Hepatic stellate cell (primary cell): ENCODE measurements at regions not wholly inside any gene's neighbourhood (a gene's known extent, or its start where the extent isn't known, plus 50 kb on each side); places are given as distances from the start of the nearest gene placed in this dataset.
"Not testable (repeated sequence)": the region's sequence is repeated elsewhere in the genome, so short reads cannot be mapped to it uniquely, and the experiment has no call there.

ENCODE experiments used
- DNase-seq: peaks from one replicate; pipeline ENCODE4 v3.0.0; 2011; ENCODE audit warnings: low spot score

- no peak for DNase-seq
These were observed 198.1 kb upstream of the EXOC2 start for GRCh38 chr6:890995-891394.

DNA sequence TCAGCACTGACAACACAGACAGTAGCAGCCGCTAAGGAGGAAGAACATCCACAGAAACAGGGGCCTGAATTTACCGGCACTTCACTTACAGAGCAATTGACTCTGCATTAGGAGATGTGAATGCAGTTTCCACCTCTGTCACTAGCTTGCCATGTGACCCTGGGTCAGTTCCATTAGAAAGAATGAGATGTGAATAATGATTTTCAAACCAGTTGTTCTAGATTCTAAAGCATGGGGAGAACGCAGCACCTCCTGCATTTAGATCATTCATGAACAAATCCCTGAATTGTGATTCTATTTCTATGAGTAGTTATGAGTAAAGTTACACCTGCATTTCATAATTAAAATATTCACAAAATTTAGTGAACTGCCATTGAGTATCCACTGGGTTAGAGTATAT lies 197.3 kb upstream of the EXOC2 start:
- DNase-seq = no peak

- no peak for DNase-seq
These were observed 194.8 kb upstream of the EXOC2 start for GRCh38 chr6:887583-888235.

DNA sequence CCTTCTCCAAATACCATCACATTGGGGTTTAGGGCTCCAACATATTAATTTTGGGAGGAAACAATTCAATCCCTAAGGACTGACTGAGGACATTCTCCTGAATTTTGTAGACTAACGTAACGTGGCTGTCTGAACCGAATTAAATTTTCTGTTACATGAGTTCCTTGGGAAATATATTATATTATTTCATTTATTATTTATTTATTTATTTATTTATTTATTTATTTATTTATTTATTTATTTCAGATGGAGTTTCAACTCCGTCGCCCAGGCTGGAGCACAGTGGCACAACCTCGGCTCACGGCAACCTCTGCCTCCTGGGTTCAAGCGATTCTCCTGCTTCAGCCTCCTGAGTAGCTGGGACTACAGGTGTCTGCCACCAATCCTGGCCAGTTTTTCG lies 193.2 kb upstream of the EXOC2 start:
- DNase-seq = not testable (repeated sequence)

DNA sequence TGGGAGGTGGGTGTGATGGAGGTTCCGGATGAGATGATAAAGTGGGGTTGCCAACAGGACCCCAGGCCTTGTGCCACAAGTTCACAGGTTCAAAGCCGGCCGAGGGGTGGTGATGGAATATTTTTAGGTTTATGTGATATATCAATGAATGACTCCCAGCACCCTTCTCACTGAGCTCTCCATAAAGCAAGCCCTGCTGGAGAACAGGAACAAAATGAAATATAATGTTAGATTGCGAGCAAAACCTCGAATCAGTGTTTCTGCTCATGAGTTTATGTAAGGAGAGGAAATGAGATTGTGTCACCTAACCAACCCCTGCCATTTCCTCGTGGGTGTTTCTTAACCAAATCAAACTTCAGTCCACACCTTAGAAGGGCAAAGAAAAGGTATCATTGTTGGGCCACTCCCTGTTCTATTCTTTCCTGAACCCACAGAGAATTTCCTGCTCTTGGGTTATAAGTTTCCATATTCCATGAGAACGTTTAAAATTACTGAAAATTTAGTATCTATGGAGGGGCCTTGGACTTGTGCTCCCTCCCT lies 192.2 kb upstream of the EXOC2 start:
- no peak for DNase-seq

- no peak for DNase-seq
These were observed 191.6 kb upstream of the EXOC2 start for GRCh38 chr6:884570-884969.

DNA sequence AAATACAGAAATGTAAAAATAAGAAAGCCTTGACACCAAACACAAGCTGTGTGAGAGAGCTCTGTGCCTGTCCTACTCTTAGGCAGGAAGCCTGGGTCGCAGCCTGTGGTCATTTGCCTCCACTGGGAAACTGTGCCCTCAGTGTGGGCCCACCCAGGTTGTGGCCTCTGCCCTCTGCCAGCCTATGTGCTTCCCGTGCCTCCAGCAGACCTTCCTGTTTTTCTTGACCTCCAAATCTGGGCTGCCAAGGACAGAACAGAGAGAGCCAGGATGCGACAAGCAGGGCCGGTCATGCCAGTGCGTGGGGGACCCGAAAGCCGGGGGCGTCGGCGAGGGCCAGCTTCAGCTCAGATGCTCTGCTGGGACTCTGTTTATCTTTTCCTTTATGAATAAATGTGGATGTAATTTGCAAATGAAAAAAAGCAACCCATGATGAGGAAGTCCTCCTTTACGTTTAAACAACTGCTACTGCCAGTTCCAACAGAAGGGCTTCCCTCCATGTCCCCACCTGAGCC lies 189.2 kb upstream of the EXOC2 start:
- DNase-seq = no peak

- DNase-seq = no peak
These were observed 185.2 kb upstream of the EXOC2 start for GRCh38 chr6:878179-878578.

DNA sequence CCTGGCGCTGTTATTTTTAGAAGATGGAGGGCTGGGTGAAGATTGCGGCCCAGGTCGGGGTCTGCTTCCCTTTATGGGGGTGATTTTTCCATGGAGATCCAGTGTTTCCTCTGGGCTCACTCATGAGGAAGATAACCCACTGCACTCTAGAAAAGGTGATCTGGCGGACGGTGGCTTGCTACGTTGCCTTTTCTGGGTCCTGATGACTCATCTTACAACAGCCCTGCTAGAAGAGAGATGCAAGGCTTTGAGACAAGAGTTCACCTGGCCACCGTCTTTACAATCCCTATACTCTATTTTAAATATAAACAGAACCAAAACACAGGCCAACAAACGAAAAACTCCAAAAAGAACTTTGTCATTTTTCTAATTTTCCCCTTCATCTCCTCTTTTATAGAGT lies 182.1 kb upstream of the EXOC2 start:
- no peak for DNase-seq

DNA sequence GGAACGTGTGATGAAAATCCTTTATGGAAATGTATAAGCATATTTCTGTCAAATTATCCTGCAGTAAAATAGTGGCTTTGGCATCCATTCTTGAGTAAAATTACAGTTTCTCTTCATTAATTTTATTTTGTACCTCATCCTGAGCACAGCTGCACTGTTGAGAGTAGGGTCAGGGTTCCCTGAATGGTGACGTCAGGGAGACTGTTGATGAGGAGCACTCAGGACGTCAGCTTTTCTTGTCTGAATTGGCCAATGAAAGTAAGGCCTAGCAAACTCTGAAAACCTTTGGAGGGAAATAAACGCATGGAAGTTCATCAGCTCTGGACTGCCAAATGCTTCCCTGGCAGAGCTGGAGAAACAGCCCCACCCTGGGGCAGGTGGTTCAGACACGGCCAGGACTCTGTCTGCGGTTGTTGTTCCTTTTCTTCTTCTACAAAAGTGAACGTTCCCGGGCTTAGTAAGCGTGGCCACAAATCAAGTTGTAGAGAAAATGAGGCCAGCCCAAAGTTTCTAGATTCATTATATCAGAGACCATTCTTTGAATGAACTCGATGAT lies 179.7 kb upstream of the EXOC2 start:
- no peak for DNase-seq

DNA sequence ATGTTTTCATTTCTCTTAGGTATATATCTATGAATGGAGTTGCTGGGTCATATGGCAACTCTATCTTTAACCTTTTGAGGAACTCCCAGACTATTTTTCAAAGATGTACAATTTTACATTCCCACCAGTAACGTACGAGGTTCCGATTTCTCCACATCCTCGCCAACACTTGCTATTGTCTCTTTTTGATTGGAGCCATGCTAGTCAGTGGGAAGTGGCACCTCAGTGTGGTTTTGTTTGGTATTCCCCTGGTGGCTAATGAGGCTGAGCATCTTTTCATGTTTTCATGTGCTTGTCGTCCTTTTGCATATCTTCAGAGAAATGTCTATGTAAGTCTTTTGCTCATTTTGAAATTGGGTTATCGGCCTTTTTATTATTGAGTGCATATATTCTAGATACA lies 178.6 kb upstream of the EXOC2 start:
- DNase-seq = no peak

- DNase-seq = no peak
These were observed 177.2 kb upstream of the EXOC2 start for GRCh38 chr6:870096-870495.

DNA sequence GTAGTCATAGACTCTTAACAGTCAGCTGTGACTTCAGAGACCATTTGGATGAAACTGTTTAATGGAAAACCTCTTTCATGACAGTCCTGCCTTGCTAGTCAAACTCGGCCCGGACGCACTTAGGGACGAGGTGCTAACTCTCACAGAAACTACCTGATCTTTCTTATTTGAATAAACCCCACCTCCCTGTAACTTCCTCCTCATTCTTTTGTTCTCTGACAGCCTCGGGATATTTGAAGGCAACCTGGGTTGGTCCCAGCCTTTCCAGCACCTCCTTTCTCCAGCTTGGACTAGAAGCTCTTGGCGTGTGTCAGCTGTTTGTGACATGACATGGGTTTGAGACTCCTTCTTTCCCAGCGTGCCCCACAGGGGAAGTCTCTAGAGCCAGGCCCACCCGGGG lies 175.3 kb upstream of the EXOC2 start:
- DNase-seq = no peak

DNA sequence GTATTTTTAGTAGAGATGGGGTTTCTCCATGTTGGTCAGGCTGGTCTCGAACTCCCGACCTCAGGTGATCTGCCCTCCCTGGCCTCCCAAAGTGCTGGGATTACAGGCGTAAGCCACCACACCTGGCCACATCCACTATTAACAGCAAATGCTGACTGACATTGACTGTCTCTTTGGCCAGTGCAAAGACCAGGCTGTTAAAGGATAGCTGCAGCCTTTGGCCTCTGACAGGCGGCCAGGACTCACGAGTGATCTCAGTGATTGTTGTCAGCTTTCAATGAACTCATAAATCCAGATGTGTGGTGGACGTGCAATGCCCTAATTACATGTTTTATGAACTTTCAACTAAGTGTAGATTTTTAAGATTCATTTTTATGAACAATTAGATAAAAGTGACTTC lies 174.4 kb upstream of the EXOC2 start:
- no peak for DNase-seq

GRCh38 chr6:866316-866715 lies 173.4 kb upstream of the EXOC2 start:
- DNase-seq = no peak

DNA sequence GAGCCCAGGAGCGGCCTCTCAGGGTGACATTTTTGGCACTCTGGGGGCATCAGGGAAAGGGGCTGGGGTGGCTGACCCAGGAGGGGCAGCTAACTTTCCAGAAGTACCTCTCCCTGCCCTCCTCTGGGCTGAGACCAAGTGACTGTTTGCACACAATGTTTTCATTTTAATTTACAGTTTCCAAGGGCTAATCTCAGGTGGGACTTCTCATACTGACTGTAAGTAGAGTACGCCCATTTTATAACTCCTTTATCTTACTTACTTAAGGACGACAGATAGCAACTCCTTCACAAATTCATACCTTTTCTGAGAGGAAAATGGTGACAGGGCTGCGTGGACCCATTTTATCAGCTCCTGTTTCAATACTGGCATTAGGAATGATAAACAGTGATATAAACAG lies 172.9 kb upstream of the EXOC2 start:
- DNase-seq = no peak

GRCh38 chr6:863831-864230 lies 170.9 kb upstream of the EXOC2 start:
- no peak for DNase-seq

DNA sequence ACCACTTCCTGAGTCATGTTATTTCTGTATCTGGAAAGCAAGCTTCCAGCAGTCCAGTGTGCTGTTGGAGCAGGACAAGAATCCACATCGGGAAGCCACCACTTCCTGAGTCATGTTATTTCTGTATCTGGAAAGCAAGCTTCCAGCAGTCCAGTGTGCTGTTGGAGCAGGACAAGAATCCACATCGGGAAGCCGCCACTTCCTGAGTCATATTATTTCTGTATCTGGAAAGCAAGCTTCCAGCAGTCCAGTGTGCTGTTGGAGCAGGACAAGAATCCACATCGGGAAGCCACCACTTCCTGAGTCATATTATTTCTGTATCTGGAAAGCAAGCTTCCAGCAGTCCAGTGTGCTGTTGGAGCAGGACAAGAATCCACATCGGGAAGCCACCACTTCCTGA lies 170.2 kb upstream of the EXOC2 start:
- not testable (repeated sequence) for DNase-seq

- no peak for DNase-seq
These were observed 167.0 kb upstream of the EXOC2 start for GRCh38 chr6:859936-860335.

DNA sequence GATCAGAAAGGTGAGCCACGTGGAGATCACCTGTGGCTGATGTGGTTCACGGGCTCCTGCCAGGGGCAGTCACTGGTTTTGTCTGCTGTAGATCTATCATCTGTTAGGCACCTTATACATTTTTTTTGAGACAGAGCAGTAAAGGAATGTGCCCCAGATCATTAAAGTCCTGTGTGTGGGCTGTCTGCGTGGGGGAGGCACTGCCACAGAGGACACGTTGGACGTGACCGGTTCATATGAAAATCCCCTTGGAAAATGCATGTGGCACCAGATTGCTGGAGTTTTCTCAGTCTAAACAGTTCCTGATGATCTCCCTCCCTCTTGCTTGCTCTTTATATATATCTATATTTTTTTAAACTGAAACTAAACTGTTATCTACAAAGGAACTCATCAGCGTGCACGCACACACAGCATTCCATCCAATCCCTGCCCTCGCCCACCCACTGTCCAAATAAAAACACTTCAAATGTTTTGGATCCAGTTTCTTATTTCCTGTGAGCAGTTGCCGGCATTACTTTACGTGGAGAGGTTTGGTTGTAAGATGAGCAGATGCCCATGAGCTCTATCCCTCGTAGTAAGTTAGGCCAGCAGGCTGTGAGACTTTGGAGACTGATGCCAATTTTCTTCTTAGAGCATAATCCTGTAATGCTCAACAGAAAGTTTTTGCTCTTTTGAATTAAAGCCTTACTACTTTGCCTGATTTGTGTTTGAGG lies 161.6 kb upstream of the EXOC2 start:
- DNase-seq = no peak

GRCh38 chr6:852216-852615 lies 159.3 kb upstream of the EXOC2 start:
- DNase-seq = not testable (repeated sequence)

DNA sequence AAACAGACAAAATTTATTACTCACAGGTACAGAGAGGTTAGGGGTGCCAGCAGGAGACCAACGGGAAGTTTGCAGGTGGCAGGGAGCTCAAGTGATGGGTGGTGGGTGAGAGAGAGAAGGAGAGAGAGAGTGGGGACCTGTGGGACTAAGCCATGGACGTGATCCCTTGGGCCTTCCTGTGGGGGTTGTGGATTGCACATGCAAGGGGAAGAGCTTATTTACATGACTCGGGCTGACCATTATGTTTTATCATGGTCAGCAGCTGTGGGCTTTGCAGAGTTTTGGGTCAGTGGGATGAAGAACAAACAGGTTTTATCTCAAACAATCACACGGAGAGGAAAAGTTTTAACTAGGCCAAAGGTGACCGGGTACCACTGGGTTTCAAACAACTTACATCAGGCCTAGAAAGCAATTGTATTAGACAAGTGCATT lies 156.2 kb upstream of the EXOC2 start:
- DNase-seq = no peak

GRCh38 chr6:845566-845965 lies 152.6 kb upstream of the EXOC2 start:
- no peak for DNase-seq
